ENCODE measurements at regions not wholly inside any gene's neighbourhood (a gene's known extent, or its start where the extent isn't known, plus 50 kb on each side); places are given as distances from the start of the nearest gene placed in this dataset.

DNA sequence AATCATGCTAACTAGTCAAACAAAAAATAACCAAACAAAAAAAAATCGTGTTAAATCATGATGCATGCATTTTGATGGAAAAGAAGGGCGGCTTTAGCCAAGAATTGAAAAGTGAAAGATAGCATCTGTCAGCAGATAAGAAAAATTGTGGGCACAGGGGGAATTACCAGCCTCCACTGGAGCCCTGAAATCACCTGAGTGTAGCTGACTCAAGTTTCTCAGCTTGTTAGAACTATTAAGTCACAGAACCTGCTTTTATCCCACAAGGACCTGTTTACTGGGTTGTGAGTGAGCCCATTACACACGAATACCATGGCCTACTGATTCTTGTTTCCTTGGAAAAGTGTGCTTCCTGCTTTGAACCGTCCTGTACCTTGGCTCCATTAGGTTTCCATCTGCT lies 85.2 kb downstream of the COX18 start:
- TF ChIP-seq, protein P1, sequence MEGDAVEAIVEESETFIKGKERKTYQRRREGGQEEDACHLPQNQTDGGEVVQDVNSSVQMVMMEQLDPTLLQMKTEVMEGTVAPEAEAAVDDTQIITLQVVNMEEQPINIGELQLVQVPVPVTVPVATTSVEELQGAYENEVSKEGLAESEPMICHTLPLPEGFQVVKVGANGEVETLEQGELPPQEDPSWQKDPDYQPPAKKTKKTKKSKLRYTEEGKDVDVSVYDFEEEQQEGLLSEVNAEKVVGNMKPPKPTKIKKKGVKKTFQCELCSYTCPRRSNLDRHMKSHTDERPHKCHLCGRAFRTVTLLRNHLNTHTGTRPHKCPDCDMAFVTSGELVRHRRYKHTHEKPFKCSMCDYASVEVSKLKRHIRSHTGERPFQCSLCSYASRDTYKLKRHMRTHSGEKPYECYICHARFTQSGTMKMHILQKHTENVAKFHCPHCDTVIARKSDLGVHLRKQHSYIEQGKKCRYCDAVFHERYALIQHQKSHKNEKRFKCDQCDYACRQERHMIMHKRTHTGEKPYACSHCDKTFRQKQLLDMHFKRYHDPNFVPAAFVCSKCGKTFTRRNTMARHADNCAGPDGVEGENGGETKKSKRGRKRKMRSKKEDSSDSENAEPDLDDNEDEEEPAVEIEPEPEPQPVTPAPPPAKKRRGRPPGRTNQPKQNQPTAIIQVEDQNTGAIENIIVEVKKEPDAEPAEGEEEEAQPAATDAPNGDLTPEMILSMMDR (conservative IDR thresholded peaks at IDR 0.05 in 1 of 2, IDR thresholded peaks at IDR 0.05 in 1 of 2; ENCODE audit: low read depth in 1 of 2, low read length in 2 of 2): no peak
- TF ChIP-seq EZH2 (IDR thresholded peaks at IDR 0.05; ENCODE audit: low read length, missing control alignments): no peak
